ENCODE measurements at regions not wholly inside any gene's neighbourhood (a gene's known extent, or its start where the extent isn't known, plus 50 kb on each side); places are given as distances from the start of the nearest gene placed in this dataset.

DNA sequence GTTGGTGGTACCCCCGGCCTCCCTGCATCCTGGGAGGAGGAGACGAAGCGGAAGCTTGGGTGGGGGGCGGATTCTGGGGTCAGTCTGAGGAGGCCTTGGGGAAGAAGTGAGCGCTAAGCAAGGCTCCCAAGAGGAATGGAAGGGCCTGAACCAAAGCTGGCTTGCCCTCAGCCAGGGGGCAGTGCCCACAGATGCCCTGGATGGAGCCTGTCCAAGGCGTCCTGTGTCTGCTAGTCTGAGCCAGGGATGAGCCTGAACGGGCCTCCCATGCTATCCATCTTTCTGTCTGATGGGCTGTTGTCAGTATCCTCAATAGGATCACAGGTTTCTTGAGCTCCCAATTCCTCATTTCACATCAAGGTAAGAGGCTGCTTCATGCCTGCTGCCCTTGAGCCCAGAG lies 122.3 kb upstream of the LHX1 start:
- no peak for TF ChIP-seq SNAI2 (CRISPR knock-in tag; IDR thresholded peaks at IDR 0.05)
- TF ChIP-seq, protein P1, sequence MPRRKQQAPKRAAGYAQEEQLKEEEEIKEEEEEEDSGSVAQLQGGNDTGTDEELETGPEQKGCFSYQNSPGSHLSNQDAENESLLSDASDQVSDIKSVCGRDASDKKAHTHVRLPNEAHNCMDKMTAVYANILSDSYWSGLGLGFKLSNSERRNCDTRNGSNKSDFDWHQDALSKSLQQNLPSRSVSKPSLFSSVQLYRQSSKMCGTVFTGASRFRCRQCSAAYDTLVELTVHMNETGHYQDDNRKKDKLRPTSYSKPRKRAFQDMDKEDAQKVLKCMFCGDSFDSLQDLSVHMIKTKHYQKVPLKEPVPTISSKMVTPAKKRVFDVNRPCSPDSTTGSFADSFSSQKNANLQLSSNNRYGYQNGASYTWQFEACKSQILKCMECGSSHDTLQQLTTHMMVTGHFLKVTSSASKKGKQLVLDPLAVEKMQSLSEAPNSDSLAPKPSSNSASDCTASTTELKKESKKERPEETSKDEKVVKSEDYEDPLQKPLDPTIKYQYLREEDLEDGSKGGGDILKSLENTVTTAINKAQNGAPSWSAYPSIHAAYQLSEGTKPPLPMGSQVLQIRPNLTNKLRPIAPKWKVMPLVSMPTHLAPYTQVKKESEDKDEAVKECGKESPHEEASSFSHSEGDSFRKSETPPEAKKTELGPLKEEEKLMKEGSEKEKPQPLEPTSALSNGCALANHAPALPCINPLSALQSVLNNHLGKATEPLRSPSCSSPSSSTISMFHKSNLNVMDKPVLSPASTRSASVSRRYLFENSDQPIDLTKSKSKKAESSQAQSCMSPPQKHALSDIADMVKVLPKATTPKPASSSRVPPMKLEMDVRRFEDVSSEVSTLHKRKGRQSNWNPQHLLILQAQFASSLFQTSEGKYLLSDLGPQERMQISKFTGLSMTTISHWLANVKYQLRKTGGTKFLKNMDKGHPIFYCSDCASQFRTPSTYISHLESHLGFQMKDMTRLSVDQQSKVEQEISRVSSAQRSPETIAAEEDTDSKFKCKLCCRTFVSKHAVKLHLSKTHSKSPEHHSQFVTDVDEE (CRISPR knock-in tag; IDR thresholded peaks at IDR 0.05) = no peak
- TF ChIP-seq, protein P2, sequence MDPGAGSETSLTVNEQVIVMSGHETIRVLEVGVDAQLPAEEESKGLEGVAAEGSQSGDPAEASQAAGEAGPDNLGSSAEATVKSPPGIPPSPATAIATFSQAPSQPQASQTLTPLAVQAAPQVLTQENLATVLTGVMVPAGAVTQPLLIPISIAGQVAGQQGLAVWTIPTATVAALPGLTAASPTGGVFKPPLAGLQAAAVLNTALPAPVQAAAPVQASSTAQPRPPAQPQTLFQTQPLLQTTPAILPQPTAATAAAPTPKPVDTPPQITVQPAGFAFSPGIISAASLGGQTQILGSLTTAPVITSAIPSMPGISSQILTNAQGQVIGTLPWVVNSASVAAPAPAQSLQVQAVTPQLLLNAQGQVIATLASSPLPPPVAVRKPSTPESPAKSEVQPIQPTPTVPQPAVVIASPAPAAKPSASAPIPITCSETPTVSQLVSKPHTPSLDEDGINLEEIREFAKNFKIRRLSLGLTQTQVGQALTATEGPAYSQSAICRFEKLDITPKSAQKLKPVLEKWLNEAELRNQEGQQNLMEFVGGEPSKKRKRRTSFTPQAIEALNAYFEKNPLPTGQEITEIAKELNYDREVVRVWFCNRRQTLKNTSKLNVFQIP (CRISPR knock-in tag; IDR thresholded peaks at IDR 0.05; ENCODE audit: borderline replicate concordance, low read depth) = no peak
